ENCODE measurements at regions not wholly inside any gene's neighbourhood (a gene's known extent, or its start where the extent isn't known, plus 50 kb on each side); places are given as distances from the start of the nearest gene placed in this dataset.

DNA sequence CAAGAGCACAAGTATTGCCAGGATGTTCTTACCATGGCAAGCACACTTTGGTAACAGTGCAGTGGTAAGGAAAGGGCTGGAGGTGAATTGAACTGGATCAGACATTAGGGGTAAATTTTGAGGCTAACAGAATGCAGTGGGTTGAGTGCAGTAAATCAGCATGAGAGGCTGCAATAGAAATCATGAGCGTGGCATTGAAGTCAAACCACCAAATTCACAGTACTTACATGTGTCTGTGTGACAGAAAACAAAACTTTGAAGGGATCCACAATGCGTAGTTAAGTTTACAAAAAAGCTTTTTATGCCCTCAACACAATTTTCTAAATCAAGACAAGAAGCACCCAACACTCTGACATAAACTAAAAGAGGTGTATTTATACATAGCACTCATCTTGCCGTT lies 428.0 kb upstream of the ARHGEF26 start:
- TF ChIP-seq CTCF (conservative IDR thresholded peaks at IDR 0.05; ENCODE audit: low read length) (no peak), EZH2phosphoT487 (IDR thresholded peaks at IDR 0.05; ENCODE audit: borderline replicate concordance, low read depth, low read length) (no peak)
